GM18517 (cell line): ENCODE measurements at regions not wholly inside any gene's neighbourhood (a gene's known extent, or its start where the extent isn't known, plus 50 kb on each side); places are given as distances from the start of the nearest gene placed in this dataset.

ENCODE experiments used
- ATAC-seq: cut with Tn5 transposase; IDR thresholded peaks from one replicate; pipeline ENCODE4 v1.9.1; 2021; ENCODE audit warnings: mild to moderate bottlenecking, moderate library complexity; ENCODE audit not compliant: unreplicated experiment

DNA sequence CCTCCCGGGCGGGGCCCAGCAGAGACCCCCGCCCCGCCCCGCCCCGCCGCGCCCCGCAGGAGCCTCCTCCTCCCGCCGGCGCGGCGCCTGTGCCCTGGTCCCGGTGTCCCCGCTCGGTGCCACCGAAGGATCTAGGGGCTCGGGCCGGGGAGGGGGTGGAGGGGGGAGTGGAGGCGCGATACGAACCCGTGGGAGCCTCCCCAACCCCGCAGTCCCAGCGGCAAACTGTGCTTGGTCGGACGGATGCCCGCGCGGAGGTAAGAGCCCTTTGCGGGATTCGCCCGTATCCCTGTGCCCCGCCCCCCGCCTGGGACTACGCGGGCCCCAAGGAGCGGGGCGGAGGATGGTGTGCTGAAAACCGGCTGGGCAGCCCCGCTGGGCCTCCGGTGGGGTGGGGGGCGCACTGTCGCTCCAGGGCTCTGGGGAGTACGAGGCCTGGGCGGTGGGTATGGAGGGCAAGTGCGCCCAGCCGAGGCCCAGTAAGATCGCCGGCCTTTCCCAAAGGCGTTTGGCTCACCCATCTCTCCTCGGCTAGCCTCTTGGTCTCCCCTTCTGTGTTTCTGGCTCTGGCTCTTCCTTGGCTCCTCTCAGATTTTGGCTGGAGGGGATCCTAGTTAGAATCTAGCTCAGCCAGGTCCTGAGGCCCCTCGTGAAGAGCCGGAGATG is 65.6 kb upstream of the POLG start:
- ATAC-seq, result peak; percentile 10

DNA sequence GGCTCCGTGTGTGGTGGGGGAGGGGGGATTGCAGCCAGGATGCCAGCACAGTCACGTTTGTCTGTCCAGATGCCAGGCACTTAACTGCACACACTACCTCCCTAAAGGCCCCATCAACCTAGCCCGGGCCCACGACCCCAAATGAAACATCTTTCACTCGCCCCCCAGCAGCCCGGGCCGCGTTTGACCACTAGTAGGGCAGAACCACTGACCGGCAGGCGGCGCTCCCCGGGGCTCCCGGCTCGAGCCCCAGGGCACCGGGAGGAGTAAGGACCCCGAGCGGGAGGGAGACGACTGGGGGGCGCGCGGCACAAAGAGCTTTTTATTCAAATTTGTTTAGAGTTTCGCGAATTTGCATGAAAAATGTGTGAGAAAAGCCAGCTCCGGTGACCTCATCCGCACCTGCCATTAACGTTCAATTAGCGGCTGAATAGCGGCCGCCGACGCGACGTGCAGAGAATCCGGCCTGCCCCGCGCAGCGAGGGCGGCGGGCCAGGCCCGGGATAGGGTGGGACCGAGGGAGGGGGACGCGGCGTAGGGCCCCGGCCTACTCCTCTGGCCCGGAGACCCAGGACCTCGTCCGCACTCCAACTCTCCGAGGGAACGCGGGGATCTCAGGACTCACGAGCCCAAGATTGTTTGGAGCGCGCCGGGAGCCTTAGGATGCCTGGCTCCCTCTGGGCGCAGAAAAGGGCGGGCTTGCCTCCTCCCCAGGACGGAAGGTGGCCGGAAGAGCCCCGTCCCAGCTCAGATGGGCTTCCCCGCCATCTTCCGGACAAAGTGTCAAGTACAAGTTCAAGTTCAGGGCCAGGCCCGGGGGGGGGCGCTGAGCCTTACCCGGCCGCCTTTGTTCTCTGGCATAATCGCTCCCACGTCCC is 64.9 kb upstream of the POLG start:
- peak; percentile 57 for ATAC-seq

DNA sequence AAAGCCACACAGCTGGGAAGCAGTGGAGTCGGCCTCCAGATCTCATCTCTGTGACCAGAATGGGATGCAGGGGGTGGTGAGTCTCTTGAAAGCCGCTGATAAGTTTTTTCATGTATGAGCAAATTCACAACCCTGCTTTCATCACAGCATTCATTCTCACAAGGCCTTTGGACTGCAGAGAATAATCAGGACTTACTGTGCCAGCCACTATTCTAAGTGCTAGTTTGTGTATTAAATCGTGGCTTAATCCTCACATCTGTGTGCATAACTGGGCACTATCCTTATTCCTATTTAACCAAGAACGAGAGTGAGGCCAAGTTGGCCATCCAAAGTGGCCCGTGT is 64.2 kb upstream of the POLG start:
- no peak for ATAC-seq

DNA sequence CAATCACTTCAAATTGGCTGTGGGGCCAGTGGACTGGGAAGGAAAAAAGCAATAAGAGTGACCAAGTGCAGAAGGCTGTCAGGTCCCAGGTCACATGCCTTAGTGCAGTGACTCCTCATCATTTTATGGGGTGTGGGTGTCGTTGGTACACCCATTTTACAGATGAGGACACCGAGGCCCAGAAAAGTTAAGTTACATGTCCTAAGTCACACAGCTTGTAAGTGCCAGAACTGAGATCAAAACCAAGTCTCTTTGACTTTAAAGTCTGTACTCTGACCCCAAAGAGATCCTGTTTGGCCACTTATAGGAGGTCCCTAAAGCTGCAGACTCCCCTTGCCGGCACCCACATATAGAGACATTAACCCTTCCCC is 63.0 kb upstream of the POLG start:
- ATAC-seq, result no peak

DNA sequence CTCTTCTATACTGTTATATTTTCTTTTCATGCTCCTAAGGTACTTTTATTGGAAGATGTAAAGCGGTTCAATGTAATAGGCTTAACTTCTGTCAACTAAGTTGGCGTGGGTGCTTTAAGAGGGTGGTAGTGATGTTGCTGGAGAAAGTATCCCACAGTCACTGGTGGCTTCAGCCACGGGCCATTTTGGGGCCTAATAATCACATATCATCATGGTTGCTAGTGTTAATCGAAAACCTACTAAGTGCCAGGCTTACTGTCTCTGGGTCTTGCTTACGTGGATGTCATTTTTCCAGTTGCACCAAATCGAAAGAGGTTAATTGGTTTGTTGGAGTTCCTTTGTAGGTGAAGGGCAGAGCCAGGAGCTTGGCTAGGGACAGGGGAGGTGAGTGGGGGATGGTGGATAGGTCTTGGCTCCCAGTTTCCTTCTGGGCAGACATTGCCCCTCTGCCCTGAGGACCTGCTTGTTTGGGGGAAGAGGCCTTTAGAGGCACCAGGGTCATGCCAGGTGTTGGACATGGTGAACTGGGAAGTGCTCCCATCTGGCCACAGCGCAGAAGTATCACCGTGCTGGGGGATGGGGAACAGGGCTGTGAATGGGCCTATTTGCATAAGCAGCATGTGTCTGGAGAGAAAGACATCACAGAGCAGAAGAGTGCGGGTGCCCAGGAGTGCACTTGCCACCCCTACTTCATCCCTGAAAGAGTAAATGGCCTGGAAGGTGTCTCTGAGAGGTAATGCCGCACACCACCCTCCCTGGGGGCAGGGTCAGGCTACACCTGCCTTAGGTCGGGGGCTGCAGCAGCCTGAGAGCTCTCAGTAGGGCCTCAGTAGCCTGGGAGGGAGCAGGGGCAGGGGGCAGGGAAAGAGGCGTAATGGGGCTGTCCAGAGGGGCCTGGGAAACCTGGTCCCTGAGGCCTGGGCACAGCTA is 62.4 kb upstream of the POLG start:
- no peak for ATAC-seq

DNA sequence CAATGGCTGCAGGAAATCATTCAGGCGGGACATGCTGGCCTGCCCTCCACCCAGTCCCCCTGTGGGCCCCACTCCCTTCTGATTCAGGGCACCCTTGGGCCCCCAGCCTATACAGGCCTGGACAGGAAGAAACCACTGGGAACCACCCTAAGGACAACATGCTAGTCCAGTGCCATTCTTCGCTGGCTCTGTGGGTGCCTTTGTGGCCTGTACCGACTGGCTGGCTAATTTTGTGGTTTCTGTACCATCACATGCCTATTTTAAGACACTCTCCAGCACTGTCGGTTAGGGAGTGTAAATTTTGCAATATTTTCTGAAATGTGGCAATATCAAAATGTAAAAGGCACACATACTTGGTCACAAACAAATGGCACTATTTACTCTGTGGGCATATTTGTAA is 61.4 kb upstream of the POLG start:
- ATAC-seq, result no peak

DNA sequence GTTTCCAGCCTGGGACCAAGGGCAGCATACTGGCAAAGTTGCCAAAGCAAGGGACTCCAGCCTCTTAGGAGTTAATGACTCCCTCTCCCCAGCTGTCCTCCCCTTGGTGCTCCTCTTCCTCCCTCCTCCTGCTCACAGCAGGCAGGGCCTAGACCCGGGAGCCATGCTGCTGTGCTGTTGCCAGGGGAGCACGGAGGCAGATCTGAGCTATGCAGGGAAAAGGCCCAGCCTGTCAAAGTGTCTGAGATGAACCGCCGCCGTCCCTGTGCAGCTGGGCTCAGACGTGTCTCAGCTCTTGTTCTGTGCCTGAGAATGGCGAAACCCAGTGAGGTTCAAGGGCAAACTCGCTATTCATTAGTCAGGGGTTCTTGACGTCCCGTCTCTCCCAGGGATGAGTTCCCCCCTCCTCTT is 60.8 kb upstream of the POLG start:
- ATAC-seq, result no peak

DNA sequence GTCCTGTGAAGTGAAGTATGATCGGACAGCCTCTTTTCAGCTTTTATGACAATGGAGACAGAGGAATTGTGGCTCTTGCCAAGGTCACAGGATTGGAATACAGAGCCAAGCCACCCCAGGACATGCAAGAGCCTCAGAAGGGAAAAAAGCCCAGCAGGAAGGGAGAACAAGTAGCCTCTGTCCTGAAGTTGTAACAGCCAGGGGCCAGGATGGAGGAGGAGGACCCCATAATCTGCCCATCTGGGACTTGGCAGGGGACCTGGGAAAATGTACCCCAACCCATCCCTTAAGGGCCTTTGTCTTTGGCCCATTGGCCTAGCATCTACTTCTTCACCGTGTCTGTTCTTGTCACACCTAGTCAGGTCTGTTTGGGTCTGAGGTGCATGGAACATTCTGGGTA is 60.4 kb upstream of the POLG start:
- no peak for ATAC-seq

DNA sequence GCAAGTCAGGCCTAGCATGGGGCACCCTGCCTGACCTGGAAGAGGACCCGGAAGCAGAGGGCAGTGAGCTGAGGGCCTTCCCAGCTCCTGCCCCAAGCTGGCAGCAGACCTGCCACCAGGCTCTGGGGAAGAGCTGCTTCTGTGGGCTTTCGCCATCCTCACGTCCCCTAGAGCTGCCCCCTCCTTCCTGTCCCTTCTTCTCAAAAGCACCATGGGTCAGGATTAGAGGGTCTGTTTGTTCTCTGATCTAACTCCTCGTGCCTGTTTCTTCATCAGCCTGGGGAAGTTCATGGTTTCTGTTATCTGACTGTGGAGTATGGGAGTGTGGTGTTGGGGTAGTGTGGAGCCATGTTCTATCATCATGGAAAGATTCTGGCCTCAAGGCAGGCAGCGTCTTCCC is 58.4 kb upstream of the POLG start:
- ATAC-seq, result no peak

DNA sequence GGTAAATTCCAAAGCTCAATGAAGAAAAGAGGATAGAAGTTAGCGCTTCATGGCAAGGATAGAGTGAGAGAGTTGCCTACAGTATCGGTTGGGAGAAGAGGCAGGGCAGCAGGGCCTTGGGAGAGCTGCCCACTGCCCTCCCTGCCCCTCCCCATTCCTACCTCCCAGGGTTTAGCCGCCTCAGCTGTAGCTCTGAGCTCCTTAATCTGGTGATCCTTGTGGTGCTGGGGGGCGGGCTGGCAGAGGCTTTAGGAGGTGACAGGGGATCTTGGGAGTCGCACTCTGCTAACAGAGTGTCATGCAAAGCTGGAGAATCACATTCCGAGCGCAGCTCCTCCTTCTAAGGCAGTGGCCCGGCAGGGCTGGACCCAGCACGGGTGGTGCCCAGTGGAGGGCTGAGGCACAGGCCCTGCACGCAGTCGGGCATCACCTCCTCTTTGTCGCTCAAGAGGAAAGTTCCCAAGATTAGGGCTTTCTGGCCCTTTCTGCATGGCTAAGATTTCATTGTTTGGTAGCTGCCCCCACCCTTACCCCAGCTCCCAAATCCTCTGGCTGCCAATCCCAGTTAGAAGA is 57.1 kb upstream of the POLG start:
- no peak for ATAC-seq

DNA sequence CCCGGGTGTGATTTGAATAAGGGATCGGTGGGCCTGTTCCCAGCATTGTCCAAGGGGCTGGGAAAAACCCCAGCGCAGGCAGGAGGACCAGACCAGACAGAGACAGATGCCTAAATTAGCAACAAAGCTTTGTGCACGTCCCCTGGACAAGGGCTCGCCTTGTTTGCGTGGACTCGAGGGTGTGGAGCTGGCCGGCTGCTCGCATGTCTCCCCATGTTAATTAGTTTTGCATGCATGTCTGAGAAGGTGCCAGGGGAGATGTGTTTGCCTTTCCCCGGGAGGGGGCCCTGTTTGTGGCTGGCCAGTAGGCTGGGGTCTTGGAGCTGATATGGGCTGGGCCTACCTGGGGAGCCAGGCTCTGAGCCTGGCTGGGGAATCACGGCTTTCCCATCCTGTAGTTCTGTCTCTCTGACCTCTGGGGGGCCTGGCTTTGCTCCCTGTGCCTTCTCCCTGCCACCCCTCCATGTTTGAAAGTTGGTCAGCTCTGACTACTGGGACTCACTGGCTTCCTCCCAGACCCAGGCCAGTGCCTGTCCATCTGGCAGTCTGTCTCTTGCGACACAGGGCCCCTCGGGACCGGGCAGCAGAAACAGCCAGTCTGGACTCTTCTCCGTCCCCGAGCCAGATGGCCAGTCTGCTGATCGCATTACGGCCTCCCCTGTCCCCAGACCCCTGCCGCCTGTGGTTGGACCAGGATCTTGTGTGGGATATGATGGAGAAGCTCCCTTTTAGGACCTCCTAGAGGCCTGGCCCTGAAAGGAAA is 55.4 kb upstream of the POLG start:
- ATAC-seq, result no peak

DNA sequence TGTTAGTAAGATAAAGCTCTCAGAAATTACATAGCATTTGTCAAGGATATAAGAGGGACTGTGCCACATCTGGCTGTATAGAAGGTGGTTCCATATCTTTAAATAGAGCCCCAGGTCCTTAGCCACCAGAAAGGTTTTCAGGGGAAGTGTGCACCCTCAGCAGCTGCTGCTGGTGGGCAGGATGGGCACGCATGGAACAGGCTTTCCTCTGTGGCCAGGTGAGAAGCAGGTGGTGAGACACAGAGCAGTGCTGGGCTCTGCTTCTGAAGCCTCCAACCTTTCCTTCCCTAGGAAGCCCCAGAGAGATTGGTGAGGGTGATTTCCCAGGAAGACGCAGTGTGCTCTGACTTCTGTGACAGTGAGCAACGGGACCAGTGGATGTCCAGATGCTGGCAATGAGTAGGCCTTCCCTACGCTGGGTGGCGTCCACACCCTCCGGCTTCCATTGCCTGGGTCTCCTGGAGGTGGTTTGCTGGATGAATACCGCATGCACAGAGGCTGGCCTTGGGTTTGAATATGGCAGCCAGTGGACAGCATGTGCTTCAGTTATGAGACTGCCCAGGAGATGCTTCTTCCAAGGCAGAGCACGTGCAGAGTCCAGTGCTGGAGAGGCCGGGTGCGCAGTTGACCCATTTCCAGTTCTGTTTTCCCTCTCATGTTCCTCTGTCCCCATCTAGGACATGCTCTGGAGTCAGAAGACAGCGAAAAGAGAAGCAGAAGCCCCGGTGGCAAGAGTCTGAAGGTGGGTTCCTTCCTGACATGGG is 52.7 kb upstream of the POLG start:
- ATAC-seq, result no peak

DNA sequence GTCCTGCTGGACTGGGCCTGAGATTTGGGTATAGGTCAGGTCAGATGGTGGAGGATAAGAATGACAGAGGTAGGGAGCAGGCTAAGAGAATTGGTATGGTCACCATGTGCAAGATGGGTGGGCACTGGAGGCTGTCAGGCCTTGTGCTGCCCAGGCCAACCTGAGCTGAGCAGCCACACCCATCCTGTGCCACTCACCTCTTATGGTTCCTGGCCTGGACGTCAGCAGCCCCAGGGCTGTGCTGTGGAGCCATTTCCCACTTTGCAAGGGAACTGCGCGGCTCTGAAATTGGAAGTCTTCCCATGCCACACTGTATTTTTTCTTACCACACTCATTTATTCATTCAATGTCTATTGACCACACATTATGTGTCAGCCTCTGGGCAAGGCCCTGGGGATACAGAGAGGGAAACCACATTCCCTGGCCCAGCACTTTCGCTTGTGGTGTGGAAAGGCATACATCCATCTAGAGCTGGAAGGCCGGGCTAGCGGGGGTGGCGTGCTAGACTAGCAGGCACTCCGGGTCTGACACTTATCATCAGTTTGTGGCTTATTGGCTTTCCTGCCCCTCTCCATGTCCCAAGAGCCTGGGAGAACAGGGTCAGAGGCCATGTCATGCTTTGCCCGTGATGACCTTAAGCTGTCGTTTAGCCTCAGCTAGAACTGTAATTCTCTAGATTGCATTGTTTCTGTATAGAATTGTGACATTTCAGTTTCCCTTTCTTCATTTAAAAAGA is 51.1 kb upstream of the POLG start:
- no peak for ATAC-seq
